Colonic mucosa (tissue), 4 donors: ENCODE measurements at regions not wholly inside any gene's neighbourhood (a gene's known extent, or its start where the extent isn't known, plus 50 kb on each side); places are given as distances from the start of the nearest gene placed in this dataset.

ENCODE experiments used
- DNase-seq: peaks from one replicate; pipeline ENCODE4 v3.0.0-alpha.2; 2020
- H3K27ac ChIP-seq: fragments of 200-600 bp; one replicate; pipeline ENCODE4 v1.8.0; 2021
- H3K27me3 ChIP-seq: fragments of 200-600 bp; one replicate; pipeline ENCODE4 v1.8.0; 2021
- H3K36me3 ChIP-seq: fragments of 200-600 bp; one replicate; pipeline ENCODE4 v1.8.0; 2021
- H3K4me1 ChIP-seq: fragments of 200-600 bp; one replicate; pipeline ENCODE4 v1.8.0; 2021; ENCODE audit warnings: mild to moderate bottlenecking
- H3K4me3 ChIP-seq: fragments of 200-600 bp; one replicate; pipeline ENCODE4 v1.8.0; 2021
- H3K9ac ChIP-seq, 2 donors: one replicate each; pipeline ENCODE4 v1.7.0; 2013; ENCODE audit warnings: control low read depth in 2 of 2, low read depth in 2 of 2, low read length in 2 of 2
- H3K9me3 ChIP-seq: fragments of 200-600 bp; one replicate; pipeline ENCODE4 v1.8.0; 2021
- CTCF ChIP-seq: fragments of 200-600 bp; IDR thresholded peaks from one replicate; pipeline ENCODE4 v1.8.0; 2022; ENCODE audit warnings: antibody characterized with exemption, mild to moderate bottlenecking
- intact Hi-C: fragments of 100-400 bp; cut with DNase I; formaldehyde crosslinking; loops from one replicate; pipeline ENCODE4 v1.14.1; 2022
- donor health status: healthy.
- donor health status: DM: no; HTN: no; CAD: no.
- donor health status: DM: no; HTN: no; CAD: no.

- Histone ChIP-seq H3K36me3 (no peaks in the 10 kb centered on the region), H3K4me3 (no peak overlapping the region), H3K27me3 (no peaks in the 10 kb centered on the region), H3K4me1 (no peaks in the 10 kb centered on the region), H3K27ac (no peak overlapping the region), H3K9ac (no peak overlapping the region), H3K9me3 (no peaks in the 10 kb centered on the region)
- TF ChIP-seq CTCF = no peak
- intact Hi-C loops = no loop called here
- DNase-seq = no peak
Observed at GRCh38 chr10:131439705-131440104, 128.2 kb upstream of the TCERG1L start.

- Histone ChIP-seq H3K9ac (no peak overlapping the region), H3K27me3 (no peaks in the 10 kb centered on the region), H3K4me1 (no peaks in the 10 kb centered on the region), H3K36me3 (no peaks in the 10 kb centered on the region), H3K27ac (no peak overlapping the region), H3K4me3 (no peak overlapping the region), H3K9me3 (no peaks in the 10 kb centered on the region)
- intact Hi-C loops = no loop called here
- no peak for DNase-seq
- no peak for TF ChIP-seq CTCF
Observed at GRCh38 chr10:131440405-131441360, 129.2 kb upstream of the TCERG1L start.

- no peak for DNase-seq
- no peak for TF ChIP-seq CTCF
- no peak overlapping the region for H3K9ac ChIP-seq
- no peaks in the 10 kb centered on the region for H3K36me3 ChIP-seq
- H3K4me1 ChIP-seq = no peaks in the 10 kb centered on the region
- no peak overlapping the region for H3K27ac ChIP-seq
- H3K4me3 ChIP-seq = no peak overlapping the region
- H3K27me3 ChIP-seq = no peaks in the 10 kb centered on the region
- H3K9me3 ChIP-seq = no peaks in the 10 kb centered on the region
- intact Hi-C loops = no loop called here
Observed at GRCh38 chr10:131442271-131442670, 130.8 kb upstream of the TCERG1L start.

GRCh38 chr10:131444286-131444685, 132.8 kb upstream of the TCERG1L start:
- no peak for DNase-seq
- no peak overlapping the region for H3K4me3 ChIP-seq
- H3K9me3 ChIP-seq = no peaks in the 10 kb centered on the region
- H3K9ac ChIP-seq = no peak overlapping the region
- H3K4me1 ChIP-seq = no peaks in the 10 kb centered on the region
- intact Hi-C loops = no loop called here
- H3K27ac ChIP-seq = no peak overlapping the region
- no peak for TF ChIP-seq CTCF
- no peaks in the 10 kb centered on the region for H3K36me3 ChIP-seq
- no peaks in the 10 kb centered on the region for H3K27me3 ChIP-seq

- H3K4me3 ChIP-seq = no peak overlapping the region
- no peaks in the 10 kb centered on the region for H3K4me1 ChIP-seq
- no peaks in the 10 kb centered on the region for H3K27me3 ChIP-seq
- no peaks in the 10 kb centered on the region for H3K36me3 ChIP-seq
- no peak overlapping the region for H3K9ac ChIP-seq
- TF ChIP-seq CTCF = no peak
- H3K27ac ChIP-seq = no peak overlapping the region
- H3K9me3 ChIP-seq = no peaks in the 10 kb centered on the region
- intact Hi-C loops = no loop called here
- no peak for DNase-seq
Observed at GRCh38 chr10:131444862-131445461, 133.4 kb upstream of the TCERG1L start.
